Spleen (tissue), 11 donors: ENCODE measurements at regions not wholly inside any gene's neighbourhood (a gene's known extent, or its start where the extent isn't known, plus 50 kb on each side); places are given as distances from the start of the nearest gene placed in this dataset.

Experiments
- DNase-seq: peaks from one replicate; pipeline ENCODE4 v3.0.0-alpha.2; 2020
- H3K27ac ChIP-seq, 8 donors: fragments of 200-600 bp; sonication (generic) in 7 of 8; 1 replicate in 4 of 8; 2 replicates in 4 of 8; pipeline versions ENCODE4 v1.5.0 to v1.8.0; 2016 to 2021; ENCODE audit warnings: inconsistent platforms in 4 of 8, mild to moderate bottlenecking in 4 of 8, moderate library complexity in 1 of 8
- H3K27me3 ChIP-seq, 7 donors: fragments of 200-600 bp; sonication (generic) in 6 of 7; replicated peaks in 1 of 7; 1 replicate in 4 of 7; 2 replicates in 3 of 7; pipeline versions ENCODE4 v1.5.0 to v1.8.0; 2016 to 2021; ENCODE audit warnings: inconsistent platforms in 3 of 7, mild to moderate bottlenecking in 1 of 7
- H3K36me3 ChIP-seq, 6 donors: fragments of 200-600 bp; sonication (generic) in 5 of 6; 1 replicate in 4 of 6; 2 replicates in 2 of 6; pipeline versions ENCODE4 v1.5.0 to v1.8.0; 2016 to 2021; ENCODE audit warnings: inconsistent platforms in 2 of 6
- H3K4me1 ChIP-seq, 6 donors: fragments of 200-600 bp; sonication (generic) in 5 of 6; 1 replicate in 3 of 6; 2 replicates in 3 of 6; pipeline versions ENCODE4 v1.5.0 to v1.8.0; 2016 to 2021; ENCODE audit warnings: inconsistent platforms in 3 of 6
- H3K4me3 ChIP-seq, 8 donors: fragments of 200-600 bp; sonication (generic) in 7 of 8; 1 replicate in 4 of 8; 2 replicates in 4 of 8; pipeline versions ENCODE4 v1.5.0 to v1.8.0; 2016 to 2021; ENCODE audit warnings: inconsistent platforms in 4 of 8, mild to moderate bottlenecking in 4 of 8, moderate library complexity in 2 of 8
- H3K9me3 ChIP-seq, 8 donors: fragments of 200-600 bp; sonication (generic) in 7 of 8; 1 replicate in 4 of 8; 2 replicates in 4 of 8; pipeline versions ENCODE4 v1.5.0 to v1.8.0; 2016 to 2021; ENCODE audit warnings: inconsistent platforms in 4 of 8
- CTCF ChIP-seq, 11 experiments: fragments of 200-600 bp in 7 of 11; fragments of 450-650 bp in 4 of 11; sonication (generic) in 4 of 11; IDR thresholded peaks in 8 of 11; conservative IDR thresholded peaks in 3 of 11; 1 replicate in 7 of 11; 2 replicates in 4 of 11; pipeline versions ENCODE4 v1.4.0 to v1.8.0; 2016 to 2021; ENCODE audit warnings: antibody characterized with exemption in 11 of 11, inconsistent platforms in 4 of 11, mild to moderate bottlenecking in 1 of 11
- POLR2A ChIP-seq, 3 donors: fragments of 450-650 bp; IDR thresholded peaks; one replicate each; pipeline ENCODE4 v1.5.1; 2017; ENCODE audit warnings: antibody characterized with exemption in 3 of 3, mild to moderate bottlenecking in 1 of 3
- POLR2AphosphoS5 ChIP-seq, 3 donors: sonication (generic); formaldehyde crosslinking; IDR thresholded peaks; one replicate each; pipeline ENCODE4 v1.5.1; 2017; ENCODE audit warnings: antibody characterized with exemption in 3 of 3
- WGBS, 5 donors: extraction: QIAGEN DNeasy Blood & Tissue Kit in 3 of 5; methylation state at CpG; one replicate each; pipeline versions ENCODE4 v1.1.5 to v1.1.7; 2013 to 2018; 5-methylcytosine and 5-hydroxymethylcytosine counted together
- intact Hi-C: fragments of 100-400 bp; cut with DNase I; formaldehyde crosslinking; loops from one replicate; pipeline ENCODE4 v1.15.0; 2023; ENCODE audit warnings: low total_unique reads
- donor health status: healthy with polysubstance abuse.
- donor health status: DM: no; HTN: no; CAD: no; lungs with moderate emphysema.
- donor health status: DM: no; HTN: no; CAD: no.
- donor health status: Bipolar disorder and iron deficiency.
- donor health status: healthy.
- donor health status: DM: no; HTN: no; CAD: no.
- donor health status: DM: yes; HTN: yes; CAD: no.

- Histone ChIP-seq H3K9me3 (no peaks in the 10 kb centered on the region), H3K36me3 (no peaks in the 10 kb centered on the region), H3K27ac (no peak overlapping the region), H3K27me3 (no peaks in the 10 kb centered on the region), H3K4me1 (no peaks in the 10 kb centered on the region), H3K4me3 (no peak overlapping the region)
- WGBS, 5 donors, result 71 to 89% (median 81%) methylated on average over 4 of the region's 4 CpGs
- no peak for DNase-seq
- TF ChIP-seq POLR2AphosphoS5 (IDR thresholded peaks at IDR 0.05), result no peak
- no peak for TF ChIP-seq POLR2A (IDR thresholded peaks at IDR 0.05)
- TF ChIP-seq CTCF (IDR thresholded peaks at IDR 0.05 in 8 of 11, conservative IDR thresholded peaks at IDR 0.05 in 3 of 11), result no peak
- intact Hi-C loops, result no loop called here
Measured at GRCh38 chr20:60573003-60573680, 614.9 kb downstream of the CDH26 start.

GRCh38 chr20:60576236-60576635, 618.0 kb downstream of the CDH26 start:
- Histone ChIP-seq H3K36me3 (no peaks in the 10 kb centered on the region), H3K27ac (no peak overlapping the region), H3K9me3 (no peaks in the 10 kb centered on the region), H3K4me1 (no peaks in the 10 kb centered on the region), H3K4me3 (no peak overlapping the region), H3K27me3 (no peaks in the 10 kb centered on the region)
- 87 to 96% (median 94%) methylated on average over 2 of the region's 2 CpGs for WGBS, 5 donors
- no peak for DNase-seq
- intact Hi-C loops, result no loop called here
- no peak for TF ChIP-seq POLR2A (IDR thresholded peaks at IDR 0.05)
- TF ChIP-seq POLR2AphosphoS5 (IDR thresholded peaks at IDR 0.05), result no peak
- TF ChIP-seq CTCF (IDR thresholded peaks at IDR 0.05 in 8 of 11, conservative IDR thresholded peaks at IDR 0.05 in 3 of 11), result no peak

- Histone ChIP-seq H3K27ac (no peak overlapping the region), H3K4me1 (no peaks in the 10 kb centered on the region), H3K4me3 (no peak overlapping the region), H3K27me3 (no peaks in the 10 kb centered on the region), H3K36me3 (no peaks in the 10 kb centered on the region), H3K9me3 (no peaks in the 10 kb centered on the region)
- DNase-seq, result no peak
- intact Hi-C loops, result no loop called here
- 66 to 81% (median 78%) methylated on average over 4 of the region's 4 CpGs for WGBS, 5 donors
- TF ChIP-seq POLR2AphosphoS5 (IDR thresholded peaks at IDR 0.05) (no peak), POLR2A (IDR thresholded peaks at IDR 0.05) (no peak), CTCF (IDR thresholded peaks at IDR 0.05 in 8 of 11, conservative IDR thresholded peaks at IDR 0.05 in 3 of 11) (no peak)
Measured at GRCh38 chr20:60579941-60580515, 621.8 kb downstream of the CDH26 start.

GRCh38 chr20:60581606-60582115, 623.4 kb downstream of the CDH26 start:
- no peaks in the 10 kb centered on the region for H3K9me3 ChIP-seq
- H3K4me1 ChIP-seq, result no peaks in the 10 kb centered on the region
- no peak for TF ChIP-seq POLR2A (IDR thresholded peaks at IDR 0.05)
- TF ChIP-seq POLR2AphosphoS5 (IDR thresholded peaks at IDR 0.05), result no peak
- no peak for TF ChIP-seq CTCF (IDR thresholded peaks at IDR 0.05 in 8 of 11, conservative IDR thresholded peaks at IDR 0.05 in 3 of 11)
- H3K27ac ChIP-seq, result no peak overlapping the region
- intact Hi-C loops, result no loop called here
- H3K27me3 ChIP-seq, result no peaks in the 10 kb centered on the region
- no peak for DNase-seq
- WGBS, 5 donors, result 77 to 90% (median 85%) methylated on average over 4 of the region's 4 CpGs
- no peak overlapping the region for H3K4me3 ChIP-seq
- no peaks in the 10 kb centered on the region for H3K36me3 ChIP-seq
